ENCODE measurements at regions not wholly inside any gene's neighbourhood (a gene's known extent, or its start where the extent isn't known, plus 50 kb on each side); places are given as distances from the start of the nearest gene placed in this dataset.

- no peak for DNase-seq
Measured at GRCh38 chr2:199707593-199708185, 143.3 kb downstream of the FTCDNL1 start.

GRCh38 chr2:199705538-199705937, 145.5 kb downstream of the FTCDNL1 start:
- DNase-seq: no peak

- peak; percentile 13 for DNase-seq
Measured at GRCh38 chr2:199704358-199705238, 146.4 kb downstream of the FTCDNL1 start.

- DNase-seq: no peak
Measured at GRCh38 chr2:199703199-199703598, 147.8 kb downstream of the FTCDNL1 start.

- no peak for DNase-seq
Measured at GRCh38 chr2:199697469-199697868, 153.5 kb downstream of the FTCDNL1 start.

- DNase-seq: no peak
Measured at GRCh38 chr2:199696048-199696447, 154.9 kb downstream of the FTCDNL1 start.

GRCh38 chr2:199693861-199694260, 157.1 kb downstream of the FTCDNL1 start:
- no peak for DNase-seq

GRCh38 chr2:199692489-199692888, 158.5 kb downstream of the FTCDNL1 start:
- DNase-seq: no peak

- DNase-seq: no peak
Measured at GRCh38 chr2:199690225-199690624, 160.8 kb downstream of the FTCDNL1 start.

GRCh38 chr2:199685669-199686068, 165.3 kb downstream of the FTCDNL1 start:
- no peak for DNase-seq

GRCh38 chr2:199684832-199685231, 166.2 kb downstream of the FTCDNL1 start:
- DNase-seq: no peak

GRCh38 chr2:199684168-199684567, 166.8 kb downstream of the FTCDNL1 start:
- DNase-seq: no peak

GRCh38 chr2:199682001-199682400, 169.0 kb downstream of the FTCDNL1 start:
- no peak for DNase-seq

- DNase-seq: no peak
Measured at GRCh38 chr2:199680482-199680881, 170.5 kb downstream of the FTCDNL1 start.

GRCh38 chr2:199679883-199680282, 171.1 kb downstream of the FTCDNL1 start:
- DNase-seq: no peak

GRCh38 chr2:199677881-199678280, 173.1 kb downstream of the FTCDNL1 start:
- no peak for DNase-seq

GRCh38 chr2:199668645-199669044, 182.3 kb downstream of the FTCDNL1 start:
- peak; percentile 71 for DNase-seq

GRCh38 chr2:199663157-199663556, 187.8 kb downstream of the FTCDNL1 start:
- no peak for DNase-seq

GRCh38 chr2:199662255-199662654, 188.7 kb downstream of the FTCDNL1 start:
- DNase-seq: no peak

GRCh38 chr2:199660167-199660566, 190.8 kb downstream of the FTCDNL1 start:
- DNase-seq: no peak

- DNase-seq: peak; percentile 27
Measured at GRCh38 chr2:199659207-199659606, 191.8 kb downstream of the FTCDNL1 start.

- DNase-seq: no peak
Measured at GRCh38 chr2:199646439-199646838, 188.7 kb upstream of the SATB2 start.

GRCh38 chr2:199631129-199631528, 173.4 kb upstream of the SATB2 start:
- no peak for DNase-seq

Data from muscle of arm (tissue), 1 donor.